ENCODE measurements at regions not wholly inside any gene's neighbourhood (a gene's known extent, or its start where the extent isn't known, plus 50 kb on each side); places are given as distances from the start of the nearest gene placed in this dataset.

DNA sequence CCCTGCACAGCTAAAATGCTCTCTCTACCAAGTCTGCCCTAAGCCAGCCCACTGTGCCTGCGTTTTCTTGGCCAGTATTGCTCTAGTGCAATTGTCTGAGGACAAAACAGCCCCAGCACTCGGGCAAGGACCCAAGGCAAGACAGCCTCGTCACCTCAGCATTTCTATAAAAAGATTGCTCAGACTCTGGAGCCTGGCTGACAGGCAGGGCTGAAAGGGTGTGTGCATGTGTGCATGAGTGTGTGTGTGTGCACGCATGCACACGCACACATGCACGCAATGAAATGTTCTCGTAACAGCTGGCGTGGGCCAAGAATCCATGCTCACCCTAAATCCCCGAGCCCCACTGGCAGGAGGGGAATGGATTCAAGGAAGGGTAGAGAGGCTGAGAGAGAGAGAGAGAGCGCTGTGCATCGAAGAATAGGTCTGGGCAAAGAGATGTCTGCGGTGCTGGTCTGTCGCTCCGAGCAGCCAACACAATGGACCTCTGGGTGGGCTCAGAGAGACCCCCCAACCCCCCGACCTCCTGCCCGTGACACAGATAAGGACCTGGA, 579.2 kb downstream of the BCOR start:
- DNase-seq = no peak

- no peak for DNase-seq
Measured at GRCh38 chrX:39519030-39519488, 578.7 kb downstream of the BCOR start.

DNA sequence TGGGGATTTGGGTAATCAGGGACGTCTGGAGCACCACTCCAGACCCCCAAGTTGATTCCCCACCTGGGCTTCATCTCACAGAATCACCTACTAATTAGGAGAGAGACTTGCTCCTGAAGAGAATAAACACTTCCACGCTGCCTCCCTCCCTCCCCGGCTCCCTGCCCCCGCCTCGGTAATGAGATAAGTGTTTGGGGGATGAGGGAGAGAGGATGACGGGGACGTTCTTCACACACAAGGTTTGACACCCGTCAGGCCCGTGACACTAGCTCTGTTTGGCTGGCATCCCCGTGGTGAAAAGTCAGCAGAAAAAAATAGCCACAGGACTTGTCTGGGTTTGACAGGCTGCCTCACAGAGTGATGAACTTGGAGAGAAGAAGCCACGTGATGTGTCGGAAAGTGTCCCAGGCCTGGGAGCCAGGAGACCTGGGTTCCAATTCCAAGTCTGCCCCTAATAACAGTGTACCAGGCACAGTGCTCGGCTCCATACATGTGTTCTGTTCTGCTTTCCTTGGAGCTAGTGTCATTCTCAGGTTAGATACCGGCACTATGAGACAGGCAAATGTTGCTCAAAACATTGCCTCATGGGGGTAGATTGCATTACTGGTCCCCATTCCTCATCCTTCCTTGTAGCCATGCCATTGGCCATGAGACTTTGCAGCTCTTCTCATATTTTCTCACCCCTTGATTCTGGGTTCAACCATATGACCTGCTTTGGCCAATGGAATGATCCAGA, 578.0 kb downstream of the BCOR start:
- DNase-seq = no peak

DNA sequence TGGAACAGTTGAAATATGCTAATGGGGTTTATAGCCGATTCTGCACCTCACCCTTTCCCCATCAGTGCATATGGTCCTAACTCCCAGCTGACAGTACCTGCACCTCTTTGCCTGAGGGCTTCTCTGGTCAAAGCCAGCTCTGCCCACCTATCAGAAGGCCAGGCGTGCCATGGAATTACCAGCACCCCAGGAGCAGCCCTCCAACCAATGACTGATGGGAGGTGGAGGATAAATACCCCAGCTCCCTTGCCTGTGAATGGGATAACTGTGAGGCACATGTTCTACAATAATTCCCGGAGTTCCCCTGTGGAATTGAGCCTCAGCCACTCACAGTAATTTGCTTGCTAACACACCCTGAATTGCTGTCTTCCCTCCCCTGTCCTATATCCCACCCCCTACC, 572.0 kb downstream of the BCOR start:
- no peak for DNase-seq

- no peak for DNase-seq
Measured at GRCh38 chrX:39527025-39527424, 570.7 kb downstream of the BCOR start.

DNA sequence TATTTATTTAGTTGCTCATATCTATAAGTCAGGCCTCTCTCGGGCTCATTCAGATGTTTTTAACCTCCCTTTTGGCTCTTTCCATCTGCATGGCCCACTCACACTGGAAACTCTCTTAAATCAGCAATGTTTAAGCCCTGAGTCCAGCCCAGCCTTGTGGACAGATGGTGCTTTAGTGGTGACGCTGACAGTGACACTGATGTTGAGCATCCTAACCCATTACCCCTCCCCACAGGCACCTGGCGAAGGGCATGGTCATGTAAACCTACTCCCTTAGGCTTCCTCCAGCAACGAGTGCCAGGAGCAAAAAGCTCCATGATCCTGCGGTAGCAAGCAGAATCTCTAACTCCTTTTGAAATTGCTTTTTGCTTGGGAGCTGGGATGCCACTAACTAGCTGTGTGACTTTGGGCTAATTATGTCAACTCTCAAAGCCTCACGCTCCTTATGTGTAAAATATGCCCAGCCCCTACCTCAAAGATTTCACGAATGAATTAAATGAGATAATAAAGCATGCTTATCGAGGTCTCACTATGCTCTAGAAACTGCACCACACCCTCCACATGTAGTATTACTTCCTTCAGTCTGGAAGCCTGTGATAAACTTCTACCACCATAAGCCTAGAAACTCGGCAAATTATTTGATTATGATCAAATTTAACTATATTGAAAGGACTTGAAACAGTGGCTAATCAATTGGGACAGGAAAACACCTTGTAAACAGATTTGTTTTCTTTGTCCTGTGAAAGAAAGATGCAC, 569.4 kb downstream of the BCOR start:
- no peak for DNase-seq

DNA sequence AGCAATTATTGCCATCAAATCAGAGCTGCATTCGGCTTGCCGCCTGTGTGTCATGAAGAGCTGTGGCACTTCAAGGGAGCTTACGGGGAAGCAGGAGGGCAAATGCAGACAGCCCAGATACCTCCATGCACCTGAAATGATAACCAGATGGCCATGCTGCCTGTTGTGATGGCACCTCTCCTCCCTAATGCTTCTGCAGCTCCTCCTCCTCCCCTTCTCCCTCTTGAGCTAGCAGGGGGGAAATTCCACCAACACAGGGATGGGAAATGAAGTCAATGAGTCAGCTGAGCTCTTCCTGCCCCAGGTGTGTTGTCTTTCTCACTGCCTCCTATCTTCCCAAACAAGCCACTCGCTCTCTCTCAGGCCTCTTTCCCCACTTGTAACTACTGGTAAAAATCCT, 565.0 kb downstream of the BCOR start:
- DNase-seq = no peak

- DNase-seq = no peak
Measured at GRCh38 chrX:39534949-39535348, 562.8 kb downstream of the BCOR start.

GRCh38 chrX:39536211-39536610, 561.5 kb downstream of the BCOR start:
- no peak for DNase-seq

- no peak for DNase-seq
Measured at GRCh38 chrX:39541881-39542280, 555.9 kb downstream of the BCOR start.

GRCh38 chrX:39542316-39542715, 555.4 kb downstream of the BCOR start:
- no peak for DNase-seq

DNA sequence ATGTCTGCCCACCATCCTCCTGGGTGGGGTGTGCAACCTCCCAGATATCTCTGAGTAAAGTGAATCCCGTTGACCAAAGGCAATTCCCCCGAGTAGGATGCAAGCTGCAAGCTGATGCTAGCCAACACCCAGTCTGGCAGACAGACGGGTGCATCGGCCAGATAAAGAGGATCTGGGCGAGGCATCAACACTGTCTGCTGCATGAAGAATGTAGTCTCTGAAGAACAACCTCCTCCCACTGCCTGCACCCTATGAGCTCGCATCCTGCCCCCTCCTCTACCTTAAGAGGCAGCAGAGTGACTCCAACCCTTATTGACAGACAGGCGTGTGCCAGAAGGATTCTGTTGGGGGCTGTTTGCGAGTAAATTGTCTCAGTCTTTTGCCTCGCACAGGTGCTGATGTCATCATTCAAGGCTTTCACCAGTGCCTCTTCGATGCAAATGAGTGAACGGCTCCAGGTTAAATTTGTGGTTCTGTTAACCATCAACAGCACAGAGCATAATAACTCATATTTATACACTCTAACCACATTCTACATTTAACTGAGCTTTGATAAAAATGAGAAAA, 546.9 kb downstream of the BCOR start:
- DNase-seq = no peak

DNA sequence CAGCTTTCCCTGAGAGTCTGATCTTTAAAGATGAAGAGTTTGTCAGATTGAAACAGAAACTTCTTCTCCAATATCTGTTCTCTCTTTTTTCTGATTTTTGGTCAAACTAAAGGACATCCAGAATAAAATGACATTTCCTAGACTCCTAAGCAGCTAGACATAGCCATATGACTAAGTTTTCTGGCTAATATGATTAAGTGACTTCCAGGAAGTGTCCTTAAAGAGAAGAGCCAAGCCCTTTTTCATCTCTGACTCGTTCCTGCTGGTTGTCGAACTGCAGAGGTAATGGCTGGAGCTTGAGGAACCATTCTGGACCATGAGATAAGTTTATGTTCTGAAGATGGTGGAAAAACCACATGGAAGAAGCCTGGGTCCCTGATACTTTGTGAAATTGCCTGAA, 546.0 kb downstream of the BCOR start:
- DNase-seq = peak; percentile 25

GRCh38 chrX:39555431-39555830, 542.3 kb downstream of the BCOR start:
- no peak for DNase-seq

DNA sequence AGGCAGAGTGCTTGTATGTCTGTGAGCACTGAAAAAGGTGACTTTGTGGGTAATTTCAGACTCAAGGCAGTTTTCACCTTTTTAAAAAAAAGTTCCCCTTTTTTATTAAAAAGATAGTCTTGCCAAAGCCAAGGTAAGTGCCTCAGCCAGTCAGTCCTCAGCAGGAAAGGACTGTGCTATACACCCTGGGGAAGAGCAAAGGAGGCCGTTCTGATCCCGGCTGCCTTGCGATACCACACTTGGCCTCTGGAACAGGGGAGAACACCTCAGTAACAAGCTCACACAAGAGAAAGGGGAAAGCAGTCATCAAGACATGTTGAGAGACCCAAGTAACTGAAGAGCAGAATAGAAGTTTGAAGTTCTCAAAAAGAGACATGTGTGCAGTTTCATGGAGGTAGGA, 541.7 kb downstream of the BCOR start:
- no peak for DNase-seq

GRCh38 chrX:39559229-39559628, 538.5 kb downstream of the BCOR start:
- DNase-seq = no peak

GRCh38 chrX:39560271-39560670, 537.5 kb downstream of the BCOR start:
- no peak for DNase-seq

DNA sequence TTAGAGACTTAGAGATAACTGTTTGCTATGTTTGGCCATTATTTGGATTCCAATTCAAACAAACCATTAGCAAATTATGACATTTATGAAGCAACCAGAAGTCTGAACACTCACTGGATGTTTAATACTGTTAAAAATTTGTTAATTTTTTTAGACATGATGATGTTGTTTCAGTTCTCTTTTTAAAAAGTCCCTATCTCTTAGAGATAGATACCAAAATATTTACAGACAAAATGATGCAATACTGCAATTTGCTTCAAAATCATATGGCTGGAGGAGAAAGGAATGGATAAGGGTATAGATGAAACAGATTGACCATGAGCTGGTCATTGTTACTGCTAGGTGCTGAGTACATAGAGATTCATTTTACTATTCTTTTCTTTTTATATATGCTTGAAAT, 534.6 kb downstream of the BCOR start:
- DNase-seq = no peak

GRCh38 chrX:39564751-39565150, 533.0 kb downstream of the BCOR start:
- DNase-seq = no peak

DNA sequence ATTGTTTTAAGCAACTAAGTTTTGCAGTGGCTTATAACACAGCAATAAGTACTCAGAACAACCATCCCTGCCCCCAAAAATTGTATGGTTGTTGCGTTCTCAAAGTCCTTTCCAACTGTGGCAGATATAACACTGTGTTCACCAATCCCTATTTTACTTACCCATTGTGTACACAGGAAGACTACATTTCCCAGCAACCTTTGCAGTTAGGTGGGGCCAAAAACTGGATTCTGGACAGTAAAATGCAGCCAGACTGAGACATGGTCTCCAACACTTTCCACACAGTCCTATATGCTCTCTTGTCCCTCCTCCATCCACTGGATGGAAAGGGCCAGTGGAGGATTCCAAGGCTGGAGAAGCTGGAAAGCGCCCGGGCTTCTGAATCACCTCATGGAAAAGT, 523.6 kb downstream of the BCOR start:
- no peak for DNase-seq

GRCh38 chrX:39576041-39576872, 521.5 kb downstream of the BCOR start:
- DNase-seq = no peak

DNA sequence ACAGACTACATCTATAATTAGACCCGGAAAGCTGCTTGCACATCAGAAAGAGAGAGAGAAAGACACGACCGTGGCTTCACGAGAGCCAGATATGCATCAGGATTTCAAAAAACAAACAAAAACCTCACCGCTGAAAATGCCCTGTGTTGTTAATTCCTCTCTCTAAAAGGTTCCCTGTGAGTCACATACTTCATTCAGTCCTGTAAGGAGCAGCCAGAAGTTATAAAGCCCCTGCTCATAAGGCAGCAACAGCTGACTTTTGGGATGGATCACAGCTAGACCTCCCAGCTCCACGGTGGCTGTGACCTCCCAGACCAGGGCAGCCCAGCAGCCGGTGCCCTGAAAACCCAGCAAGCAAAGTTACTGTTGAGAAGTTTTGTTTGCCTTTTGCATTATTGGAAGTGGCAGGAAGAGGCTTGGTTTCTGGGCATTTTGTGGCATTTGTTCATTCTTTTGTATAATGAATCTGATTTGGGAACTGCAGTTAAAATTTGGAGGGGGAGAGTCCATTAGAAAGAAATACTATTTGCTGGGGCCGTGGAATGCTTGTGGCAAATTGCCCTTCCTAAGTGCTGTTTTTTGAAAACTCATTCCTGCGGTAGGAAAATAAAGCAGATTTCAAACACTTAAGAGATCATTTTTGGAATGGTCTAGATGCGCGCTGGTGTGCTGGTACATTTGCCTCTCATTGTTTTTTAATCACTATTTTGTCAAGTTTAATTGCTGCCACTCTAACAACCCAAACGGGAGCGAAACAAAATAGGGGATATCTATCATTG, 520.4 kb downstream of the BCOR start:
- DNase-seq = peak; percentile 1
